GM18909 (cell line): ENCODE measurements at regions not wholly inside any gene's neighbourhood (a gene's known extent, or its start where the extent isn't known, plus 50 kb on each side); places are given as distances from the start of the nearest gene placed in this dataset.
"Not testable (repeated sequence)": the region's sequence is repeated elsewhere in the genome, so short reads cannot be mapped to it uniquely, and the experiment has no call there.

Experiments used
- ATAC-seq: cut with Tn5 transposase; IDR thresholded peaks from one replicate; pipeline ENCODE4 v1.9.1; 2021; ENCODE audit warnings: mild to moderate bottlenecking; ENCODE audit not compliant: unreplicated experiment, poor library complexity

DNA sequence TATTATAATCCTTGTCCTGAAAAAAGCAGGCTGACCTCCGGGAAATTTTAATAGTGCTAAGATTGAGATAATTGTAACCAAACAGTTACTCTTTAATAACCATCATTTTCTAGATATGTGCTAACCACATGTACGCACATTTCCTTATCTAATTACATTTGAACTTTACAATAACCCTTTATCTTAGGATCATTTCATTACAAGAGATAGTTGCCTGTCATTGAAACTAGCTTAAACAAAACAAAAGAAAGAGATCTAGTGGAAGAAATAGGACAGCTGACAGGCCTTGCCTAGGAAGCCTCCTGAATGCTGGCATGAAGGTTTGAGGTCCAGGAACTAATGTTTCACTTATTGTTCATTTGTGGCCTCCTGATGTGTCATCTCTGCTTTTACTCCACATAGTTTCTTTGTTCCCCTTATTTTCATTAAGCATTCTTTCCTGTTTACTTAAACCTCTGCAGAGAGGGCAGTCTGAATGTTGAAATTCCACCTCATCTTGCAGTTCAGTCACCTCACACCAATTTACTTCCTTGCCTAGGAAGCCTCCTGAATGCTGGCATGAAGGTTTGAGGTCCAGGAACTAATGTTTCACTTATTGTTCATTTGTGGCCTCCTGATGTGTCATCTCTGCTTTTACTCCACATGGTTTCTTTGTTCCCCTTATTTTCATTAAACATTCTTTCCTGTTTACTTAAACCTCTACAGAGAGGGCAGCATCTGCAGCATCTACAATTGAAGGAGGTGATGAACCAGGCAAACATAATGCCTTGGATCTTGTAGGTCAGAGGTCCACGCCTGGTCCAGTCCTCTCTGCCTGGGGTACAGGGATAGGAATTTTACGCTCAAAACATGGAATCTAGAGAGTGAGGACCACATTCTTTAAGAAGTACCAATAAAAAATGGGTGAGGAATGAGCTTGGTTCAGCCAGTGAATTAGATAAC lies 247.5 kb downstream of the SPATA31A6 start:
- peak; percentile 43 for ATAC-seq

GRCh38 chr9:42431616-42432010 lies 248.2 kb downstream of the SPATA31A6 start:
- not testable (repeated sequence) for ATAC-seq

DNA sequence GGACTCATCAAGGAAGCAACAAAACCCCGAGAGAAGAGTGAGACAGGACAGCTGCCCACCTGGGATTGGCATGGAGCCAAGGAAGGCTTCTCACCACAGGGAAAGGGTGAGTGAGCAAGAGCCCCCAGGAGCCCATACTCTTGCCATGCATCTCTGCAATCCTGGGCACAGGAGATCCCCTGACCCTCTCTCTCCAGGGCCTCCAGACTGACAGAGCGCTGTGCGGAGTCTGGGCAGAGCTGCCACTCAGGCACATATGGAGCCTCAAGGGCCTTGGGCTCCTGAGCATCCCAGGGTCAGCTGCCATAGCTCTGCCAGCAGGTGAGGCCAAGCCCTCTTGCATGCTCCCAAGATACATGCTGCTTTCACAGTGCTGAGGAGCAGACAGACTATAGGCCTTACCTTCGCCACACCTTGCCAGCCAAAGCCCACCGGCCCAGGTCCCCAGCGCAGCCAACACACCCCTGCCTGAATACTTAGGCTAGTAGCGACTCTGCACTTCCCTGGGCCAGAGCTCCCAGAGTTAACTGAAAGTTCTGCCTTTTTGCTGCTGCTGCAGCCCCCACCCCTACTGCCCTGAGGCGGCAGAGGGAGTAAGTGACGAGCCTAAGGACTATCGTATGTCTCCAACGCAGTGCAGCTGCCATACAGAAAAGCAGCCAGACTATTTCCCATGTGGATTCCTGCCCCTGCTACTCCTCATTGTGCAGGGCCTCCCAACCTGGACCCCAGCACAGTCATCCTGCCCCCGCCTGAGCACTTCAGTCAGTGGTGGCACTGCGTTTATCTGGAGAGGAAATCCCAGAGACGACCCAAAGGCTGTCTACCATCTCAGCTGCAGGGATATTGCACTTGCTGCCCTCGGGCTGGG lies 251.6 kb downstream of the SPATA31A6 start:
- ATAC-seq, result not testable (repeated sequence)

GRCh38 chr9:42435715-42436342 lies 252.4 kb downstream of the SPATA31A6 start:
- not testable (repeated sequence) for ATAC-seq

- ATAC-seq, result not testable (repeated sequence)
Measured at GRCh38 chr9:42437057-42437759, 253.7 kb downstream of the SPATA31A6 start.

GRCh38 chr9:42442680-42443079 lies 259.2 kb downstream of the SPATA31A6 start:
- ATAC-seq, result not testable (repeated sequence)

GRCh38 chr9:42443414-42443813 lies 260.0 kb downstream of the SPATA31A6 start:
- peak; percentile 79 for ATAC-seq

GRCh38 chr9:42461436-42461835 lies 278.0 kb downstream of the SPATA31A6 start:
- not testable (repeated sequence) for ATAC-seq

DNA sequence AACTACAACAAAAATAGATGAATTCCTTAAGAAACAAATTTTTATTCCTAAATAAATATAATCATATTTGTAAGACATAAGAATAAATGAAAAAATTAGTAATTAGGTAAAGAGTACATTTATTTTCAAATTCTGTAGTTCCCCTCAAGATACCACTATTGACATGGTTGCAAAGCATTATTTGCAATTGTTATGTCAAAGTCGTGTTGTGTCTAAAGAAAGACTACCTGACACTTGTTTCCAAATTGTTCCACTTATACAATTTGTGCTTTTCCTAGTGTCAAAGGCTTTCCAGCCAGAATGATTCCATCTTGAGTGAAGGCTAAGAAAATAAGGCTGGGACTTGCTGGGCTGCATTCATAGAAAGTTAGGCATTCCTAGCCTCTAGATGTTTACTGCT lies 278.4 kb downstream of the SPATA31A6 start:
- not testable (repeated sequence) for ATAC-seq

GRCh38 chr9:42463981-42464380 lies 280.5 kb downstream of the SPATA31A6 start:
- ATAC-seq, result not testable (repeated sequence)

DNA sequence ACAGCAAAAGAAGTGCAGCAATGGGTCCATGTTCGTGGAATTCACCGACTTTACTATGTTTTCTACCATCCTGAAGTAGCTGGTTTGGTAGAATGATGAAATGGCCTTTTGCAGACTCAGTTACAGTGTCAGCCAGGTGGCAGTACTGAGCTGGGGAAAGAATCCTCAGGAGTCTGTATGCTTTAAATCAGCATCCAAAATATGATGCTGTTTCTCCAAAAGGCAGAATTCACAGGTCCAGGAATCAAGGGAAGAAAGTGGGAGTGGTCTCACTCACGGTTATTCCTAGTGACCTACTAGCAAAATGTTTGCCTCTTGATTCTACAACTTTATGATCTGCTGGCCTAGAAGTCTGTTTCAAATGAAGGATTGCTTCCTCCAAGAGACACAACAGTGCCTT lies 287.1 kb downstream of the SPATA31A6 start:
- not testable (repeated sequence) for ATAC-seq

DNA sequence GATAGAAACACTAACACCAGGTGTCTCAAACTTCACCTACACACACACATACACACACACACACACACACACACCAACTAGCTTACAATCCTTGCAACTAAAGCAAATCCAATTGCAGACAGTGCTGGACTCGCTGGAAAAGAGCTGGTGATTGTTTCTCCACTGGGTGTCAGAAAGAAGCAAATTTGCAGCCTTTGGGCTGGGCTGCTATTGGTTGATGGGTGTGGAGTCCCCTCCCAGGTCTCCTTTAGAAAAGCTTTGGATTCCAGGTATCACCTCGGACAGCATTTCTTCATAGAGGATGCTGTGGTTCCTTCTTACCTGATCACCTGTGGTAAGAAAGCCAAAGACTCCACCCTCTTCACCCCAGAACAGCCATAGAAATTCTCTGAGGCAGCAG lies 307.5 kb downstream of the SPATA31A6 start:
- ATAC-seq, result not testable (repeated sequence)

DNA sequence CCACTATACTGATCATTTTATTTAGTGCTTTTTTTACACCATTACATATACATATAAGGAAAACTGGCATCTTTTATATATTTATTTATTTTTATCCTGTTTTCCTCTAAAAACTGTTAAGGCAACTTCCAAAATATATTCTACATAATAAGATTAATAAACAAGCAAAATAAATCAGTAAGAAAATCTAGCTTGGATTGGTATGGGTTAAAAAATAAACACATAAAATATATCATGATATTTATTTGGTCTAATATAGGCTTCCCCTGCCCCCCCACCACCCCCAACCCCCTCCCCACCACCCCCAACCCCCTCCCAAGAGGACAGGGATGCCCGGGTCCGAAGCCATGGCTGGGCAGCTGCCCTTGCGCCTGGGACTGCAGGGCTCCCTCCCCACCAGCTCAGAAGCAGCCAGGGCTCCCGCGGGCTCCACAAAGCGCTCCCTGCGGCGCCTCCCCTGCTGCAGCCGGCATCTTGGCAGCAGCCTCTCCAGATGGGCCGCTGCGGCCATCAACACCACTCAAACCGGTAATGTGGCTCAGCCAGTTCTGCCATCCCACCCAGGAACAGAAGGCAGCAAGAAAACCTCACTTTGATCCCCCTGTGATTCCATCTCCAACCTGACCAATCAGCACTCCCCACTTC lies 319.3 kb downstream of the SPATA31A6 start:
- ATAC-seq, result not testable (repeated sequence)

GRCh38 chr9:42508111-42508510 lies 324.7 kb downstream of the SPATA31A6 start:
- ATAC-seq, result not testable (repeated sequence)

DNA sequence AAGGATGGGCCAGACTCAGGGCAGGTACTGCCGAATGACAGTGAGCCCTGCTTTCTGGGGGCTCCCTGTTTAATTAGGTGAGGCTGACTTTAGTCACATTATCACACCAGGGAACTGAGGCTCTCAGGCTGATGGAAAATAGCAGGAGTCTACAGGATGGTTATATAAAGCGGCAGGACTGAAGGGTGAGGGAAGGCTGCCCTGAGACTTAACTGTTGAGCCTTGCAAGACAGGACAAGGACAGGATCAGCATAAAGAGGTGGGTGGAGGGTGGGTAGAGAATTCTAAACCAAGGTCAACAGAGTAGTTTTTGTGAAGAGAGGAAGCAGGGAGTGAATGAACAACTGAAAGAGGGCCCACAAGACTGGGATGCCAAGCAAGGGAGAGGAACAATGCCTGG lies 330.1 kb downstream of the SPATA31A6 start:
- ATAC-seq, result not testable (repeated sequence)

- ATAC-seq, result not testable (repeated sequence)
Measured at GRCh38 chr9:42534325-42534983, 351.0 kb downstream of the SPATA31A6 start.

GRCh38 chr9:42534984-42535325 lies 351.5 kb downstream of the SPATA31A6 start:
- ATAC-seq, result peak; percentile 71

GRCh38 chr9:42550789-42551357 lies 367.4 kb downstream of the SPATA31A6 start:
- peak; percentile 96 for ATAC-seq
